ENCODE measurements at regions not wholly inside any gene's neighbourhood (a gene's known extent, or its start where the extent isn't known, plus 50 kb on each side); places are given as distances from the start of the nearest gene placed in this dataset.

GRCh38 chr17:79425686-79426085 lies 185.2 kb downstream of the RBFOX3 start:
- Mint-ChIP-seq H3K27ac (no peak overlapping the region), H3K4me3 (no peak overlapping the region), H3K9me3 (no peaks in the 10 kb centered on the region), H3K27me3 (peaks cover 30% of the 10 kb centered on the region), H3K4me1 (peaks cover 2% of the 10 kb centered on the region)
- ATAC-seq, result no peak
- DNase-seq, result no peak

- Mint-ChIP-seq H3K9me3 (no peaks in the 10 kb centered on the region), H3K27me3 (peaks cover 30% of the 10 kb centered on the region), H3K4me1 (peaks cover 12% of the 10 kb centered on the region), H3K4me3 (no peak overlapping the region), H3K27ac (peak overlapping the region in 1 of 2 donors; percentile 50)
- ATAC-seq (no peak), DNase-seq (no peak)
Observed at GRCh38 chr17:79424471-79425185, 186.2 kb downstream of the RBFOX3 start.

- ATAC-seq (no peak), DNase-seq (no peak)
- Mint-ChIP-seq H3K4me1 (peaks cover 18% of the 10 kb centered on the region), H3K9me3 (no peaks in the 10 kb centered on the region), H3K27me3 (peaks cover 24% of the 10 kb centered on the region), H3K4me3 (no peak overlapping the region), H3K27ac (peak overlapping the region; percentile 50 to 64)
Observed at GRCh38 chr17:79423811-79424465, 186.9 kb downstream of the RBFOX3 start.

GRCh38 chr17:79422236-79422635 lies 188.6 kb downstream of the RBFOX3 start:
- Mint-ChIP-seq H3K27ac (no peak overlapping the region), H3K4me3 (no peak overlapping the region), H3K27me3 (peaks cover 24% of the 10 kb centered on the region), H3K9me3 (no peaks in the 10 kb centered on the region), H3K4me1 (peaks cover 18% of the 10 kb centered on the region)
- ATAC-seq (no peak), DNase-seq (no peak)

- H3K4me1 Mint-ChIP-seq, result peaks cover 18% of the 10 kb centered on the region
- H3K27me3 Mint-ChIP-seq, result peaks cover 28% of the 10 kb centered on the region
- H3K27ac Mint-ChIP-seq, result peak overlapping the region in 1 of 2 donors; percentile 62
- no peaks in the 10 kb centered on the region for H3K9me3 Mint-ChIP-seq
- peak; percentile 67 for ATAC-seq
- H3K4me3 Mint-ChIP-seq, result no peak overlapping the region
- peak; percentile 41 to 49 for DNase-seq
Observed at GRCh38 chr17:79420318-79421243, 190.3 kb downstream of the RBFOX3 start.

GRCh38 chr17:79417476-79417988 lies 193.3 kb downstream of the RBFOX3 start:
- Mint-ChIP-seq H3K9me3 (no peaks in the 10 kb centered on the region), H3K27ac (no peak overlapping the region), H3K4me3 (no peak overlapping the region), H3K4me1 (peaks cover 18% of the 10 kb centered on the region), H3K27me3 (peaks cover 20% of the 10 kb centered on the region)
- DNase-seq (no peak), ATAC-seq (no peak)

GRCh38 chr17:79415909-79416308 lies 194.9 kb downstream of the RBFOX3 start:
- H3K27ac Mint-ChIP-seq, result no peak overlapping the region
- ATAC-seq (no peak), DNase-seq (no peak)
- H3K27me3 Mint-ChIP-seq, result peaks cover 20% of the 10 kb centered on the region
- H3K4me3 Mint-ChIP-seq, result no peak overlapping the region
- H3K4me1 Mint-ChIP-seq, result peaks cover 18% of the 10 kb centered on the region
- no peaks in the 10 kb centered on the region for H3K9me3 Mint-ChIP-seq

- Mint-ChIP-seq H3K27me3 (peaks cover 20% of the 10 kb centered on the region), H3K4me3 (no peak overlapping the region), H3K27ac (no peak overlapping the region), H3K9me3 (no peaks in the 10 kb centered on the region), H3K4me1 (peaks cover 13% of the 10 kb centered on the region)
- no peak for DNase-seq
- no peak for ATAC-seq
Observed at GRCh38 chr17:79415365-79415764, 195.5 kb downstream of the RBFOX3 start.

GRCh38 chr17:79414793-79415211 lies 196.0 kb downstream of the RBFOX3 start:
- Mint-ChIP-seq H3K27me3 (peaks cover 20% of the 10 kb centered on the region), H3K27ac (no peak overlapping the region), H3K4me1 (peaks cover 7% of the 10 kb centered on the region), H3K9me3 (no peaks in the 10 kb centered on the region), H3K4me3 (no peak overlapping the region)
- ATAC-seq (no peak), DNase-seq (no peak)

GRCh38 chr17:79414063-79414792 lies 196.6 kb downstream of the RBFOX3 start:
- H3K27ac Mint-ChIP-seq, result no peak overlapping the region
- no peaks in the 10 kb centered on the region for H3K9me3 Mint-ChIP-seq
- H3K4me1 Mint-ChIP-seq, result peaks cover 2% of the 10 kb centered on the region
- H3K4me3 Mint-ChIP-seq, result no peak overlapping the region
- ATAC-seq, result no peak
- H3K27me3 Mint-ChIP-seq, result peaks cover 20% of the 10 kb centered on the region
- DNase-seq, result no peak

GRCh38 chr17:79413611-79414010 lies 197.2 kb downstream of the RBFOX3 start:
- ATAC-seq, result no peak

GRCh38 chr17:79412886-79413390 lies 197.9 kb downstream of the RBFOX3 start:
- DNase-seq, result no peak
- Mint-ChIP-seq H3K9me3 (no peaks in the 10 kb centered on the region), H3K27me3 (peaks cover 24% of the 10 kb centered on the region), H3K4me1 (no peaks in the 10 kb centered on the region), H3K4me3 (no peak overlapping the region), H3K27ac (no peak overlapping the region)
- ATAC-seq, result no peak

More at GRCh38 chr17:79413611-79414010, 197.2 kb downstream of the RBFOX3 start:
- H3K9me3 Mint-ChIP-seq, result no peaks in the 10 kb centered on the region
- H3K4me3 Mint-ChIP-seq, result no peak overlapping the region
- H3K27me3 Mint-ChIP-seq, result peaks cover 20% of the 10 kb centered on the region
- no peaks in the 10 kb centered on the region for H3K4me1 Mint-ChIP-seq
- no peak overlapping the region for H3K27ac Mint-ChIP-seq
- no peak for DNase-seq

GRCh38 chr17:79412110-79412509 lies 198.7 kb downstream of the RBFOX3 start:
- ATAC-seq (no peak), DNase-seq (no peak)
- no peak overlapping the region for H3K27ac Mint-ChIP-seq
- H3K4me1 Mint-ChIP-seq, result no peaks in the 10 kb centered on the region
- H3K4me3 Mint-ChIP-seq, result no peak overlapping the region
- no peaks in the 10 kb centered on the region for H3K9me3 Mint-ChIP-seq
- H3K27me3 Mint-ChIP-seq, result peaks cover 27% of the 10 kb centered on the region

GRCh38 chr17:79411419-79411818 lies 199.4 kb downstream of the RBFOX3 start:
- DNase-seq (no peak), ATAC-seq (no peak)
- Mint-ChIP-seq H3K4me3 (no peak overlapping the region), H3K9me3 (no peaks in the 10 kb centered on the region), H3K4me1 (no peaks in the 10 kb centered on the region), H3K27ac (no peak overlapping the region), H3K27me3 (peaks cover 32% of the 10 kb centered on the region)

- no peaks in the 10 kb centered on the region for H3K9me3 Mint-ChIP-seq
- H3K4me3 Mint-ChIP-seq, result no peak overlapping the region
- no peak for DNase-seq
- H3K4me1 Mint-ChIP-seq, result no peaks in the 10 kb centered on the region
- H3K27ac Mint-ChIP-seq, result no peak overlapping the region
- no peak for ATAC-seq
- peaks cover 33% of the 10 kb centered on the region for H3K27me3 Mint-ChIP-seq
Observed at GRCh38 chr17:79410681-79411080, 200.2 kb downstream of the RBFOX3 start.

Measured in stimulated activated naive CD8-positive, alpha-beta T cell treated with anti-CD3 and anti-CD28 coated beads, Interleukin-15, amount 100 ng/mL, for 72 hours (primary cell).